Bone marrow (tissue), 2 donors: ENCODE measurements at regions not wholly inside any gene's neighbourhood (a gene's known extent, or its start where the extent isn't known, plus 50 kb on each side); places are given as distances from the start of the nearest gene placed in this dataset.
A peak's percentile ranks its signal among the peaks of the same experiment; 100 is the strongest.

Experiments used
- DNase-seq, 2 donors: peaks; one replicate each; lab custom pipeline; 2025; lab: John Stamatoyannopoulos, UW

- no peak for DNase-seq
Observed at GRCh38 chr5:54689411-54690251, 172.1 kb downstream of the SNX18 start.

- no peak for DNase-seq
Observed at GRCh38 chr5:54680998-54681397, 163.4 kb downstream of the SNX18 start.

- DNase-seq = no peak
Observed at GRCh38 chr5:54679686-54680085, 162.1 kb downstream of the SNX18 start.

- DNase-seq = no peak
Observed at GRCh38 chr5:54678737-54679136, 161.2 kb downstream of the SNX18 start.

- no peak for DNase-seq
Observed at GRCh38 chr5:54676481-54677340, 159.2 kb downstream of the SNX18 start.

GRCh38 chr5:54673523-54674225 is 156.1 kb downstream of the SNX18 start:
- DNase-seq = peak in 1 of 2 donors; percentile 78

- DNase-seq = no peak
Observed at GRCh38 chr5:54672871-54673270, 155.3 kb downstream of the SNX18 start.

GRCh38 chr5:54671681-54672080 is 154.1 kb downstream of the SNX18 start:
- DNase-seq = no peak

GRCh38 chr5:54671111-54671531 is 153.6 kb downstream of the SNX18 start:
- DNase-seq = no peak

GRCh38 chr5:54670281-54670680 is 152.7 kb downstream of the SNX18 start:
- DNase-seq = no peak

GRCh38 chr5:54669845-54670244 is 152.3 kb downstream of the SNX18 start:
- peak in 1 of 2 donors; percentile 23 for DNase-seq

- no peak for DNase-seq
Observed at GRCh38 chr5:54669285-54669684, 151.7 kb downstream of the SNX18 start.

GRCh38 chr5:54668096-54668495 is 150.5 kb downstream of the SNX18 start:
- no peak for DNase-seq

- DNase-seq = no peak
Observed at GRCh38 chr5:54667136-54667535, 149.6 kb downstream of the SNX18 start.

GRCh38 chr5:54663866-54664265 is 146.3 kb downstream of the SNX18 start:
- no peak for DNase-seq

- DNase-seq = no peak
Observed at GRCh38 chr5:54661111-54661510, 143.6 kb downstream of the SNX18 start.

- DNase-seq = no peak
Observed at GRCh38 chr5:54659700-54660131, 142.2 kb downstream of the SNX18 start.

GRCh38 chr5:54658010-54658409 is 140.5 kb downstream of the SNX18 start:
- DNase-seq = no peak

- DNase-seq = no peak
Observed at GRCh38 chr5:54656261-54656728, 138.7 kb downstream of the SNX18 start.

- no peak for DNase-seq
Observed at GRCh38 chr5:54655761-54656160, 138.2 kb downstream of the SNX18 start.

GRCh38 chr5:54655266-54655665 is 137.7 kb downstream of the SNX18 start:
- DNase-seq = no peak

- no peak for DNase-seq
Observed at GRCh38 chr5:54653956-54654614, 136.5 kb downstream of the SNX18 start.
